SK-N-MC (cell line): ENCODE measurements at regions not wholly inside any gene's neighbourhood (a gene's known extent, or its start where the extent isn't known, plus 50 kb on each side); places are given as distances from the start of the nearest gene placed in this dataset.

Experiments used
- EZH2 ChIP-seq: fragments of 200-600 bp; sonication (generic); IDR thresholded peaks from one replicate; pipeline ENCODE4 v1.6.1; 2017; ENCODE audit warnings: antibody characterized with exemption
- POLR2AphosphoS5 ChIP-seq: IDR thresholded peaks from 2 replicates; pipeline ENCODE4 v1.6.1; 2012; ENCODE audit warnings: mild to moderate bottlenecking, low read depth, low read length, borderline replicate concordance

- TF ChIP-seq EZH2 (no peak), POLR2AphosphoS5 (no peak)
Observed at GRCh38 chr19:31633014-31633413, 283.8 kb upstream of the TSHZ3 start.
